HFFc6 (cell line): ENCODE measurements at regions not wholly inside any gene's neighbourhood (a gene's known extent, or its start where the extent isn't known, plus 50 kb on each side); places are given as distances from the start of the nearest gene placed in this dataset.

Source experiments
- DNase-seq: peaks from one replicate; pipeline ENCODE4 v3.0.0-alpha.2; 2018
- H3K27ac Mint-ChIP-seq: 2 replicates; pipeline ENCODE4 v1.8.0; 2020; ENCODE audit warnings: mild to moderate bottlenecking, mixed read lengths
- H3K27me3 Mint-ChIP-seq: 2 replicates; pipeline ENCODE4 v1.8.0; 2021; ENCODE audit warnings: mild to moderate bottlenecking, moderate library complexity, mixed read lengths; ENCODE audit not compliant: insufficient read depth
- H3K36me3 Mint-ChIP-seq: 2 replicates; pipeline ENCODE4 v1.8.0; 2021; ENCODE audit warnings: low read depth, mixed read lengths
- H3K4me1 Mint-ChIP-seq: 2 replicates; pipeline ENCODE4 v1.8.0; 2020; ENCODE audit warnings: low read depth, mixed read lengths
- H3K4me3 Mint-ChIP-seq: 2 replicates; pipeline ENCODE4 v1.8.0; 2020; ENCODE audit warnings: mild to moderate bottlenecking, moderate library complexity, mixed read lengths
- H3K9me3 Mint-ChIP-seq: 2 replicates; pipeline ENCODE4 v1.8.0; 2020; ENCODE audit warnings: mild to moderate bottlenecking, mixed read lengths
- CTCF ChIP-seq: fragments of 200-600 bp; sonication (generic); IDR thresholded peaks from 2 replicates; pipeline ENCODE4 v1.5.0; 2021; ENCODE audit warnings: antibody characterized with exemption, mild to moderate bottlenecking

GRCh38 chr7:80063834-80064233, 70.8 kb upstream of the GNAI1 start:
- no peak for TF ChIP-seq CTCF
- Mint-ChIP-seq H3K4me3 (peak overlapping the region; percentile 5; the same call in 1 of the 2 replicates), H3K27ac (no peak overlapping the region), H3K36me3 (peaks cover 33% of the 10 kb centered on the region), H3K27me3 (peaks cover 2% of the 10 kb centered on the region; the same call in 1 of the 2 replicates), H3K4me1 (peaks cover 7% of the 10 kb centered on the region), H3K9me3 (peaks cover 31% of the 10 kb centered on the region)
- DNase-seq: no peak

GRCh38 chr7:80060218-80060806, 74.3 kb upstream of the GNAI1 start:
- H3K27ac Mint-ChIP-seq: no peak overlapping the region
- peaks cover 9% of the 10 kb centered on the region for H3K9me3 Mint-ChIP-seq

GRCh38 chr7:80057488-80057887, 77.1 kb upstream of the GNAI1 start:
- Mint-ChIP-seq H3K9me3 (peaks cover 8% of the 10 kb centered on the region), H3K27ac (no peak overlapping the region), H3K4me1 (peaks cover 13% of the 10 kb centered on the region), H3K27me3 (no peaks in the 10 kb centered on the region), H3K4me3 (no peak overlapping the region), H3K36me3 (peaks cover 9% of the 10 kb centered on the region)
- no peak for DNase-seq
- TF ChIP-seq CTCF: no peak

More at GRCh38 chr7:80060218-80060806, 74.3 kb upstream of the GNAI1 start:
- H3K4me3 Mint-ChIP-seq: no peak overlapping the region
- peaks cover 2% of the 10 kb centered on the region; the same call in 1 of the 2 replicates for H3K27me3 Mint-ChIP-seq
- peaks cover 10% of the 10 kb centered on the region for H3K36me3 Mint-ChIP-seq
- peak; percentile 53 for DNase-seq
- peak; percentile 93 for TF ChIP-seq CTCF
- H3K4me1 Mint-ChIP-seq: peaks cover 7% of the 10 kb centered on the region

GRCh38 chr7:80054356-80054755, 80.3 kb upstream of the GNAI1 start:
- no peaks in the 10 kb centered on the region for H3K9me3 Mint-ChIP-seq
- TF ChIP-seq CTCF: no peak
- H3K27me3 Mint-ChIP-seq: no peaks in the 10 kb centered on the region
- no peak overlapping the region for H3K27ac Mint-ChIP-seq
- no peaks in the 10 kb centered on the region for H3K36me3 Mint-ChIP-seq
- DNase-seq: no peak
- H3K4me1 Mint-ChIP-seq: peaks cover 13% of the 10 kb centered on the region
- no peak overlapping the region for H3K4me3 Mint-ChIP-seq

- TF ChIP-seq CTCF: no peak
- H3K9me3 Mint-ChIP-seq: no peaks in the 10 kb centered on the region
- peaks cover 1% of the 10 kb centered on the region; the same call in 1 of the 2 replicates for H3K27me3 Mint-ChIP-seq
- no peak overlapping the region for H3K27ac Mint-ChIP-seq
- H3K36me3 Mint-ChIP-seq: no peaks in the 10 kb centered on the region
- no peak overlapping the region for H3K4me3 Mint-ChIP-seq
- DNase-seq: no peak
- peaks cover 13% of the 10 kb centered on the region for H3K4me1 Mint-ChIP-seq
These were observed 81.5 kb upstream of the GNAI1 start for GRCh38 chr7:80053124-80053523.
